HCT116 (cell line): ENCODE measurements at regions not wholly inside any gene's neighbourhood (a gene's known extent, or its start where the extent isn't known, plus 50 kb on each side); places are given as distances from the start of the nearest gene placed in this dataset.

Experiments
- ATAC-seq: fragments of 200-7000 bp; cut with Tn5 transposase; 2 replicates; pipeline ENCODE4 v1.9.1; 2020; ENCODE audit warnings: mild to moderate bottlenecking, moderate library complexity
- BruUV-seq: library from RNA; stranded (reverse); fragments of 400-500 nt; replicated peaks from 2 replicates; lab custom pipeline; 2021; lab: Mats Ljungman, UMichigan
- CTCF ChIA-PET: fragments of 300-600 bp; sonication (Branson Sonifier 250); formaldehyde crosslinking; loops from one replicate; lab custom pipeline; 2021; ENCODE audit warnings: antibody characterized with exemption; lab: Charles Lee
- POLR2A ChIA-PET: fragments of 300-600, 350-600 bp; sonication (Branson Sonifier 250); formaldehyde crosslinking; loops from one replicate; lab custom pipeline; 2021; ENCODE audit warnings: antibody characterized with exemption; lab: Charles Lee
- RAD21 ChIA-PET, 2 experiments: fragments of 300-600 bp; sonication (Branson Sonifier 250); formaldehyde crosslinking; loops; one replicate each; lab custom pipeline; 2023; ENCODE audit warnings: low total read pairs in 2 of 2; ENCODE audit not compliant: uncharacterized antibody in 2 of 2, unreplicated experiment in 2 of 2, low non-redundant PET in 1 of 2; lab: Charles Lee
- DNase-seq: peaks from one replicate; pipeline ENCODE4 v3.0.0-alpha.2; 2010; ENCODE audit warnings: low read depth, low spot score
- H2AFZ ChIP-seq: fragments of 200-600 bp; shearing (Covaris generic), sonication (generic); 2 replicates; pipeline ENCODE4 v1.6.1; 2017; ENCODE audit warnings: low read depth, mixed run types, mixed read lengths, antibody characterized with exemption, low read length; ENCODE audit not compliant: poor library complexity, severe bottlenecking
- H3K27ac ChIP-seq: 2 replicates; pipeline ENCODE4 v1.5.1; 2012; ENCODE audit warnings: low read depth, low read length
- H3K27me3 ChIP-seq: fragments of 200-600 bp; sonication (generic); 2 replicates; pipeline ENCODE4 v1.6.1; 2016; ENCODE audit warnings: mixed run types, low read length, mixed read lengths; ENCODE audit not compliant: insufficient read depth
- H3K36me3 ChIP-seq, 2 experiments: fragments of 200-500 bp in 1 of 2; fragments of 200-600 bp in 1 of 2; sonication (Bioruptor generic) in 1 of 2; sonication (generic) in 1 of 2; 2 replicates each; pipeline versions ENCODE4 v1.5.1 to v1.6.1; 2014 to 2016; ENCODE audit warnings: low read length in 2 of 2, inconsistent platforms in 1 of 2, mixed read lengths in 1 of 2, mixed run types in 1 of 2; ENCODE audit not compliant: insufficient read depth in 2 of 2, control insufficient read depth in 1 of 2
- H3K4me1 ChIP-seq, 2 experiments: fragments of 200-600 bp in 1 of 2; sonication (generic) in 1 of 2; 2 replicates each; pipeline versions ENCODE4 v1.5.1 to v1.6.1; 2012 to 2017; ENCODE audit warnings: low read length in 2 of 2, inconsistent platforms in 1 of 2, mild to moderate bottlenecking in 1 of 2, mixed read lengths in 1 of 2, mixed run types in 1 of 2, moderate library complexity in 1 of 2; ENCODE audit not compliant: insufficient read depth in 2 of 2, control insufficient read depth in 1 of 2
- H3K4me2 ChIP-seq: fragments of 200-600 bp; sonication (generic); 2 replicates; pipeline ENCODE4 v1.6.1; 2017; ENCODE audit warnings: mixed run types, low read length, mixed read lengths
- H3K4me3 ChIP-seq, 2 experiments: fragments of 200-600 bp in 1 of 2; sonication (generic) in 1 of 2; replicated peaks in 1 of 2; 2 replicates each; pipeline ENCODE4 v1.5.1; 2011 to 2016; ENCODE audit warnings: low read length in 2 of 2, control low read depth in 1 of 2, low read depth in 1 of 2, mild to moderate bottlenecking in 1 of 2, mixed read lengths in 1 of 2, mixed run types in 1 of 2
- H3K79me2 ChIP-seq: fragments of 200-600 bp; sonication (generic); 2 replicates; pipeline ENCODE4 v1.6.1; 2017; ENCODE audit warnings: mild to moderate bottlenecking, mixed run types, low read length, moderate library complexity, mixed read lengths; ENCODE audit not compliant: insufficient read depth
- H3K9ac ChIP-seq: fragments of 200-600 bp; sonication (generic); 2 replicates; pipeline ENCODE4 v1.6.1; 2016; ENCODE audit warnings: low read length, mixed read lengths
- H3K9me2 ChIP-seq: fragments of 200-600 bp; sonication (generic), shearing (Covaris generic); 2 replicates; pipeline ENCODE4 v1.6.1; 2017; ENCODE audit warnings: mixed run types, mild to moderate bottlenecking, moderate library complexity; ENCODE audit not compliant: insufficient read depth
- H3K9me3 ChIP-seq, 2 experiments: fragments of 200-500 bp in 1 of 2; fragments of 200-600 bp in 1 of 2; sonication (Bioruptor generic) in 1 of 2; sonication (generic) in 1 of 2; 2 replicates each; pipeline ENCODE4 v1.6.1; 2014 to 2017; ENCODE audit warnings: low read length in 2 of 2, mixed read lengths in 2 of 2, inconsistent platforms in 1 of 2, low read depth in 1 of 2, mild to moderate bottlenecking in 1 of 2, mixed run types in 1 of 2, moderate library complexity in 1 of 2; ENCODE audit not compliant: control insufficient read depth in 1 of 2, insufficient read depth in 1 of 2
- H4K20me1 ChIP-seq: fragments of 200-600 bp; sonication (generic), shearing (Covaris generic); 2 replicates; pipeline ENCODE4 v1.6.1; 2017; ENCODE audit warnings: mixed run types, mild to moderate bottlenecking, moderate library complexity; ENCODE audit not compliant: insufficient read depth
- CBX3 ChIP-seq: IDR thresholded peaks from 2 replicates; pipeline ENCODE4 v1.6.1; 2012; ENCODE audit warnings: low read depth
- CEBPB ChIP-seq: IDR thresholded peaks from 2 replicates; pipeline ENCODE4 v1.6.1; 2012; ENCODE audit warnings: low read depth
- EGR1 ChIP-seq: IDR thresholded peaks from 2 replicates; pipeline ENCODE4 v1.6.1; 2012; ENCODE audit warnings: low read depth
- ELF1 ChIP-seq: IDR thresholded peaks from 2 replicates; pipeline ENCODE4 v1.6.1; 2012; ENCODE audit warnings: low read depth, borderline replicate concordance
- EZH2phosphoT487 ChIP-seq: fragments of 200-600 bp; IDR thresholded peaks from 2 replicates; pipeline ENCODE4 v1.6.1; 2018; ENCODE audit warnings: antibody characterized with exemption, borderline replicate concordance
- JUND ChIP-seq: IDR thresholded peaks from 2 replicates; pipeline ENCODE4 v1.6.1; 2012
- RAD21 ChIP-seq: IDR thresholded peaks from 2 replicates; pipeline ENCODE4 v1.6.1; 2012; ENCODE audit warnings: low read depth, mild to moderate bottlenecking
- SIN3A ChIP-seq: IDR thresholded peaks from 2 replicates; pipeline ENCODE4 v1.6.1; 2012; ENCODE audit warnings: low read depth
- SP1 ChIP-seq: IDR thresholded peaks from 2 replicates; pipeline ENCODE4 v1.6.1; 2012; ENCODE audit warnings: low read depth
- SRF ChIP-seq: IDR thresholded peaks from 2 replicates; pipeline ENCODE4 v1.6.1; 2012; ENCODE audit warnings: low read depth
- YY1 ChIP-seq: IDR thresholded peaks from 2 replicates; pipeline ENCODE4 v1.6.1; 2011; ENCODE audit warnings: low read length, low read depth, moderate library complexity, mild to moderate bottlenecking; ENCODE audit not compliant: insufficient replicate concordance; ENCODE audit errors: extremely low read depth
- ZNF274 ChIP-seq: fragments of 200-500 bp; sonication (Bioruptor generic); IDR thresholded peaks from 2 replicates; pipeline ENCODE4 v1.6.1; 2014; ENCODE audit warnings: mild to moderate bottlenecking, low read depth, low read length, inconsistent platforms
- intact Hi-C: fragments of 100-400 bp; cut with micrococcal nuclease; formaldehyde crosslinking; loops from 2 replicates; pipeline ENCODE4 v1.10.0; 2022
- TF ChIP-seq, protein P1 (sequence below): IDR thresholded peaks from 2 replicates; pipeline ENCODE4 v1.6.1; 2012; ENCODE audit warnings: low read depth
- TF ChIP-seq, protein P2 (sequence below): IDR thresholded peaks from 2 replicates; pipeline ENCODE4 v1.6.1; 2011; ENCODE audit warnings: mild to moderate bottlenecking, low read length, moderate library complexity; ENCODE audit not compliant: insufficient replicate concordance; ENCODE audit errors: extremely low read depth
- TF ChIP-seq, protein P3 (sequence below): IDR thresholded peaks from 2 replicates; pipeline ENCODE4 v1.6.1; 2012

DNA sequence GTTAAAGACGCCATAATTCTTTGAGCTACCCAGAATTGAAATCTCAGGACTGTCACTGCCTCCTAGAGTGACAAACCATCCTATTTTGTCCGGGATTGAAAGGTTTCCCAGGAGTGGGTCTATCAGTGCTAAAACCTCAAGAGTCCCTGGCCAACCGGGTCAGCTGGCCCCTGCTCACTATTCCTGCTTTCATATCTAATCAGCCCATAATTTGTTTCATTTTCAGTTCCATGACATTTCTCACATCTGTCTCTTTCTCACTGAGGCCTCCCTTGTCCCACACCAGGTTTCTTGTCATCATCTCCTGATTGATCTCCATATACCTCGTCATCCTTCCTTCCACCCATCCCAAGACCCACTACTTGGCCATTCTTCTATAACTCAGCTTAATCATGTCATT is 98.2 kb downstream of the SLC35B3 start (continued):
- TF ChIP-seq CEBPB (no peak), SIN3A (no peak), JUND (no peak), CBX3 (no peak)
- TF ChIP-seq, all 23 proteins: peak for 0

DNA sequence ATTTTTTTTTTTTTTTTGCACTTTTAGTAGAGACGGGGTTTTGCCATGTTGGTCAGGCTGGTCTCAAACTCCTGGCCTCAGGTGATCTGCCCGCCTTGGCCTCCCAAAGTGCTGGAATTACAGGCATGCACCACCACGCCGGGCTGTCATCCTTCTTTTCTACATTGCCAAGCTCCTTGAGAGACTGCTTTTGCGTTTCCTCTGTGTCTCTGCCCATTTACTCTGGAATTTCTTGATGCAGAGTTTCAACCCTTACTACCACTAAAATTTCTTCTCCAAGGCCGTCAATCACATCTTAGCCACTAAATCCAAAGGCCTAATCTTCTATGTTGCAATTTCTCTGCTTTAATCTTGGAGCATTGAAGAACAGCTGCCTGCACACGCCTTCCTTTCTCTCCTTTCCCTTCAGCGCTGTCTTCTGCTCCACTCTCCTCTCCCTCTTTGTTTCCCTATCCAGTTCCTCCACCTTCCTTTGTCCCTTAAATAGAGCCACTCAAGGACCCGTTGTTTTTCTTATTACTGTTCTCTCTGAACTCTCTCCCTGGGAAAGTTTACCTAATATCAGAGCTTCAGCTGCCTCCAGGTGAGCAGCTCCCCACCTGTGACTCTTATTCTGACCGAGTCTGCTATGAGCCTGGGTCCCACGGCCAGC is 98.8 kb downstream of the SLC35B3 start:
- TF ChIP-seq SP1 (no peak), RAD21 (no peak), JUND (no peak), YY1 (no peak), EGR1 (no peak), ZNF274 (no peak)
- no peak overlapping the region for H2AFZ ChIP-seq
- no peak overlapping the region for H3K27ac ChIP-seq
- H3K9me2 ChIP-seq, result no peaks in the 10 kb centered on the region
- ATAC-seq, result no peak
- no peak for DNase-seq
- no peak overlapping the region for H3K4me2 ChIP-seq
- ChIA-PET CTCF (no interaction called here), RAD21 (no interaction called here), POLR2A (no interaction called here)
- no peaks in the 10 kb centered on the region for H4K20me1 ChIP-seq
- H3K9me3 ChIP-seq, result no peaks in the 10 kb centered on the region
- no peaks in the 10 kb centered on the region for H3K79me2 ChIP-seq
- H3K4me3 ChIP-seq, result no peak overlapping the region
- no peaks in the 10 kb centered on the region for H3K4me1 ChIP-seq
- BruUV-seq, result no TSS peak
- intact Hi-C loops, result no loop called here
- no peak overlapping the region for H3K9ac ChIP-seq
- H3K36me3 ChIP-seq, result no peaks in the 10 kb centered on the region
- no peaks in the 10 kb centered on the region for H3K27me3 ChIP-seq

DNA sequence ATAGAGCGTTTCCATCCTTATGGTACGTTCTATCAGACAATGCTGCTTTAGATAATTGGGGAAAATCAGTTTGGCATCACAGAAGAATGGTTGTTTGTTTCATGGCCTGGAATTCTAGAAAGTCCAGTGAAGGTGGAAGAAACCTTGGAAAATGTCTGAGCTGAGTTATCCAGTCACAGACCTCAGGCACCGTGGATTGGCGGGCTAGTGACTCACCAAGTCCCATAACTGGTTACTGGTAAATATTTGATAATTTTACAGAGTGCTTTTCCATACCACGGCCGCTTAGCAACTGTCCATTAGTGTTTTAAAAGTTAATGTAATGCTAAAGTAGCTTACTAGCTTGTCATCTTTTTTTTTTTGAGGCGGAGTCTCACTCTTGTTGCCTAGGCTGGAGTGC is 99.4 kb downstream of the SLC35B3 start:
- Histone ChIP-seq H3K9me3 (no peaks in the 10 kb centered on the region), H3K4me1 (no peaks in the 10 kb centered on the region), H3K4me2 (no peak overlapping the region), H3K9ac (no peak overlapping the region), H3K79me2 (no peaks in the 10 kb centered on the region), H2AFZ (no peak overlapping the region), H4K20me1 (no peaks in the 10 kb centered on the region), H3K27me3 (no peaks in the 10 kb centered on the region), H3K27ac (no peak overlapping the region), H3K9me2 (no peaks in the 10 kb centered on the region), H3K4me3 (no peak overlapping the region), H3K36me3 (no peaks in the 10 kb centered on the region)
- POLR2A ChIA-PET, result no interaction called here
- CTCF ChIA-PET, result no interaction called here
- RAD21 ChIA-PET, result no interaction called here
- DNase-seq (no peak), ATAC-seq (no peak)
- intact Hi-C loops, result no loop called here
- BruUV-seq, result no TSS peak
- TF ChIP-seq, protein P1, sequence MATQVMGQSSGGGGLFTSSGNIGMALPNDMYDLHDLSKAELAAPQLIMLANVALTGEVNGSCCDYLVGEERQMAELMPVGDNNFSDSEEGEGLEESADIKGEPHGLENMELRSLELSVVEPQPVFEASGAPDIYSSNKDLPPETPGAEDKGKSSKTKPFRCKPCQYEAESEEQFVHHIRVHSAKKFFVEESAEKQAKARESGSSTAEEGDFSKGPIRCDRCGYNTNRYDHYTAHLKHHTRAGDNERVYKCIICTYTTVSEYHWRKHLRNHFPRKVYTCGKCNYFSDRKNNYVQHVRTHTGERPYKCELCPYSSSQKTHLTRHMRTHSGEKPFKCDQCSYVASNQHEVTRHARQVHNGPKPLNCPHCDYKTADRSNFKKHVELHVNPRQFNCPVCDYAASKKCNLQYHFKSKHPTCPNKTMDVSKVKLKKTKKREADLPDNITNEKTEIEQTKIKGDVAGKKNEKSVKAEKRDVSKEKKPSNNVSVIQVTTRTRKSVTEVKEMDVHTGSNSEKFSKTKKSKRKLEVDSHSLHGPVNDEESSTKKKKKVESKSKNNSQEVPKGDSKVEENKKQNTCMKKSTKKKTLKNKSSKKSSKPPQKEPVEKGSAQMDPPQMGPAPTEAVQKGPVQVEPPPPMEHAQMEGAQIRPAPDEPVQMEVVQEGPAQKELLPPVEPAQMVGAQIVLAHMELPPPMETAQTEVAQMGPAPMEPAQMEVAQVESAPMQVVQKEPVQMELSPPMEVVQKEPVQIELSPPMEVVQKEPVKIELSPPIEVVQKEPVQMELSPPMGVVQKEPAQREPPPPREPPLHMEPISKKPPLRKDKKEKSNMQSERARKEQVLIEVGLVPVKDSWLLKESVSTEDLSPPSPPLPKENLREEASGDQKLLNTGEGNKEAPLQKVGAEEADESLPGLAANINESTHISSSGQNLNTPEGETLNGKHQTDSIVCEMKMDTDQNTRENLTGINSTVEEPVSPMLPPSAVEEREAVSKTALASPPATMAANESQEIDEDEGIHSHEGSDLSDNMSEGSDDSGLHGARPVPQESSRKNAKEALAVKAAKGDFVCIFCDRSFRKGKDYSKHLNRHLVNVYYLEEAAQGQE, result no peak
- TF ChIP-seq SRF (no peak), EZH2phosphoT487 (no peak), SP1 (no peak), ELF1 (no peak)
- TF ChIP-seq, protein P2, sequence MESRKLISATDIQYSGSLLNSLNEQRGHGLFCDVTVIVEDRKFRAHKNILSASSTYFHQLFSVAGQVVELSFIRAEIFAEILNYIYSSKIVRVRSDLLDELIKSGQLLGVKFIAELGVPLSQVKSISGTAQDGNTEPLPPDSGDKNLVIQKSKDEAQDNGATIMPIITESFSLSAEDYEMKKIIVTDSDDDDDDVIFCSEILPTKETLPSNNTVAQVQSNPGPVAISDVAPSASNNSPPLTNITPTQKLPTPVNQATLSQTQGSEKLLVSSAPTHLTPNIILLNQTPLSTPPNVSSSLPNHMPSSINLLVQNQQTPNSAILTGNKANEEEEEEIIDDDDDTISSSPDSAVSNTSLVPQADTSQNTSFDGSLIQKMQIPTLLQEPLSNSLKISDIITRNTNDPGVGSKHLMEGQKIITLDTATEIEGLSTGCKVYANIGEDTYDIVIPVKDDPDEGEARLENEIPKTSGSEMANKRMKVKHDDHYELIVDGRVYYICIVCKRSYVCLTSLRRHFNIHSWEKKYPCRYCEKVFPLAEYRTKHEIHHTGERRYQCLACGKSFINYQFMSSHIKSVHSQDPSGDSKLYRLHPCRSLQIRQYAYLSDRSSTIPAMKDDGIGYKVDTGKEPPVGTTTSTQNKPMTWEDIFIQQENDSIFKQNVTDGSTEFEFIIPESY, result no peak
- TF ChIP-seq, protein P3, sequence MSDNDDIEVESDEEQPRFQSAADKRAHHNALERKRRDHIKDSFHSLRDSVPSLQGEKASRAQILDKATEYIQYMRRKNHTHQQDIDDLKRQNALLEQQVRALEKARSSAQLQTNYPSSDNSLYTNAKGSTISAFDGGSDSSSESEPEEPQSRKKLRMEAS, result no peak
